H1 (cell line): ENCODE measurements at regions not wholly inside any gene's neighbourhood (a gene's known extent, or its start where the extent isn't known, plus 50 kb on each side); places are given as distances from the start of the nearest gene placed in this dataset.

Source experiments
- CTCF ChIA-PET: fragments of 300-600 bp; sonication (Branson Sonifier 250); formaldehyde crosslinking; loops from one replicate; lab custom pipeline; 2021; ENCODE audit not compliant: partially characterized antibody; lab: Charles Lee
- POLR2A ChIA-PET: fragments of 300-600 bp; sonication (Branson Sonifier 250); formaldehyde crosslinking; loops from one replicate; lab custom pipeline; 2021; ENCODE audit warnings: inconsistent platforms; ENCODE audit not compliant: partially characterized antibody; lab: Charles Lee
- DNase-seq, 2 experiments: peaks; one replicate each; pipeline versions ENCODE4 v3.0.0 to v3.0.0-alpha.2; 2010 to 2022; ENCODE audit warnings: low spot score in 2 of 2, low read depth in 1 of 2, mixed read lengths in 1 of 2
- FAIRE-seq: peaks from 2 replicates; lab custom pipeline; 2011; peaks lifted over from hg19 to GRCh38; lab: Jason Lieb, UNC
- H2AFZ ChIP-seq: 2 replicates; pipeline ENCODE4 v1.8.1; 2012; ENCODE audit warnings: low read length, inconsistent platforms
- H2AK5ac ChIP-seq: 2 replicates; pipeline ENCODE4 v1.6.1; 2013; ENCODE audit warnings: low read depth, low read length
- H2BK120ac ChIP-seq: replicated peaks from 2 replicates; pipeline ENCODE3; 2013; ENCODE audit warnings: low read depth, low read length, inconsistent platforms
- H2BK12ac ChIP-seq: 2 replicates; pipeline ENCODE4 v1.6.1; 2013; ENCODE audit warnings: low read depth, low read length
- H2BK15ac ChIP-seq: 2 replicates; pipeline ENCODE4 v1.6.1; 2013; ENCODE audit warnings: low read length
- H2BK20ac ChIP-seq: 2 replicates; pipeline ENCODE4 v1.6.1; 2013; ENCODE audit warnings: low read length
- H2BK5ac ChIP-seq: 2 replicates; pipeline ENCODE4 v1.6.1; 2013; ENCODE audit warnings: low read depth, low read length
- H3K14ac ChIP-seq: 2 replicates; pipeline ENCODE4 v1.6.1; 2013; ENCODE audit warnings: inconsistent platforms; ENCODE audit not compliant: insufficient read length
- H3K18ac ChIP-seq: 2 replicates; pipeline ENCODE4 v1.6.1; 2013; ENCODE audit warnings: low read length; ENCODE audit errors: extremely low read depth
- H3K23ac ChIP-seq: 2 replicates; pipeline ENCODE4 v1.6.1; 2013; ENCODE audit warnings: inconsistent platforms; ENCODE audit not compliant: insufficient read length
- H3K23me2 ChIP-seq: 2 replicates; pipeline ENCODE4 v1.6.1; 2013; ENCODE audit warnings: low read depth, low read length
- H3K27ac ChIP-seq: 2 replicates; pipeline ENCODE4 v1.6.1; 2011; ENCODE audit warnings: low read depth, low read length, inconsistent platforms
- H3K27me3 ChIP-seq, 4 experiments: replicated peaks in 1 of 4; 1 replicate in 1 of 4; 2 replicates in 3 of 4; pipeline versions ENCODE4 v1.6.1 to v1.8.1; 2011 to 2013; ENCODE audit warnings: low read length in 3 of 4, mild to moderate bottlenecking in 3 of 4, inconsistent platforms in 2 of 4, mixed read lengths in 2 of 4, moderate library complexity in 1 of 4; ENCODE audit not compliant: control insufficient read depth in 3 of 4, insufficient read depth in 3 of 4; ENCODE audit errors: extremely low read depth in 1 of 4
- H3K36me3 ChIP-seq, 4 experiments: 2 replicates each; pipeline versions ENCODE4 v1.6.1 to v1.8.1; 2011 to 2013; ENCODE audit warnings: mild to moderate bottlenecking in 4 of 4, low read length in 3 of 4, moderate library complexity in 2 of 4, control low read depth in 1 of 4, inconsistent platforms in 1 of 4; ENCODE audit not compliant: insufficient read depth in 4 of 4, control insufficient read depth in 2 of 4
- H3K4ac ChIP-seq: replicated peaks from 2 replicates; pipeline ENCODE3; 2013; ENCODE audit warnings: low read length, low read depth, mixed read lengths, inconsistent platforms; ENCODE audit not compliant: insufficient read length
- H3K4me1 ChIP-seq, 4 experiments: replicated peaks in 1 of 4; 1 replicate in 1 of 4; 2 replicates in 3 of 4; pipeline versions ENCODE4 v1.6.1 to v1.8.1; 2011 to 2013; ENCODE audit warnings: low read length in 3 of 4, inconsistent platforms in 2 of 4, mixed read lengths in 1 of 4; ENCODE audit not compliant: insufficient read depth in 4 of 4, control insufficient read depth in 3 of 4
- H3K4me2 ChIP-seq, 2 experiments: 2 replicates each; pipeline versions ENCODE4 v1.6.1 to v1.8.1; 2011 to 2013; ENCODE audit warnings: low read depth in 2 of 2, low read length in 2 of 2, control low read depth in 1 of 2, inconsistent platforms in 1 of 2, mild to moderate bottlenecking in 1 of 2; ENCODE audit not compliant: insufficient read depth in 1 of 2
- H3K4me3 ChIP-seq, 4 experiments: fragments of 200-600, 300-600 bp in 1 of 4; sonication (generic), shearing (Covaris generic), sonication (Bioruptor Twin) in 1 of 4; 2 replicates each; pipeline versions ENCODE4 v1.5.1 to v1.8.1; 2011 to 2016; ENCODE audit warnings: low read length in 4 of 4, low read depth in 3 of 4, control low read depth in 2 of 4, inconsistent platforms in 2 of 4, mild to moderate bottlenecking in 2 of 4, mixed read lengths in 1 of 4, moderate library complexity in 1 of 4; ENCODE audit not compliant: insufficient read depth in 2 of 4; ENCODE audit errors: extremely low read depth in 1 of 4
- H3K56ac ChIP-seq: replicated peaks from 2 replicates; pipeline ENCODE3; 2013; ENCODE audit warnings: low read depth, mild to moderate bottlenecking, mixed read lengths, low read length, inconsistent platforms; ENCODE audit not compliant: insufficient read length
- H3K79me1 ChIP-seq: 2 replicates; pipeline ENCODE4 v1.6.1; 2013; ENCODE audit warnings: low read depth, low read length, control low read depth
- H3K79me2 ChIP-seq, 2 experiments: 2 replicates each; pipeline versions ENCODE4 v1.6.1 to v1.8.1; 2012 to 2013; ENCODE audit warnings: low read length in 2 of 2, mild to moderate bottlenecking in 2 of 2, inconsistent platforms in 1 of 2; ENCODE audit not compliant: insufficient read depth in 2 of 2, control insufficient read depth in 1 of 2
- H3K9ac ChIP-seq, 4 experiments: replicated peaks in 1 of 4; 1 replicate in 1 of 4; 2 replicates in 3 of 4; pipeline versions ENCODE4 v1.6.1 to v1.8.1; 2011 to 2013; ENCODE audit warnings: low read depth in 3 of 4, low read length in 3 of 4, control low read depth in 2 of 4, mild to moderate bottlenecking in 2 of 4, moderate library complexity in 2 of 4, inconsistent platforms in 1 of 4; ENCODE audit errors: extremely low read depth in 1 of 4
- H3K9me3 ChIP-seq, 2 experiments: 2 replicates each; pipeline versions ENCODE4 v1.6.1 to v1.8.1; 2012 to 2013; ENCODE audit warnings: mild to moderate bottlenecking in 2 of 2, moderate library complexity in 2 of 2, control low read depth in 1 of 2, inconsistent platforms in 1 of 2, low read depth in 1 of 2, low read length in 1 of 2, mixed read lengths in 1 of 2; ENCODE audit not compliant: insufficient read depth in 2 of 2
- H4K20me1 ChIP-seq, 2 experiments: replicated peaks in 1 of 2; 2 replicates each; pipeline versions ENCODE3 to v1.8.1; 2011 to 2013; ENCODE audit warnings: inconsistent platforms in 2 of 2, low read length in 2 of 2, mild to moderate bottlenecking in 1 of 2; ENCODE audit not compliant: insufficient read depth in 2 of 2, control insufficient read depth in 1 of 2
- H4K5ac ChIP-seq: 2 replicates; pipeline ENCODE4 v1.6.1; 2013; ENCODE audit warnings: low read length, low read depth, mixed read lengths, inconsistent platforms; ENCODE audit not compliant: insufficient read length
- H4K8ac ChIP-seq: 2 replicates; pipeline ENCODE4 v1.8.0; 2013; ENCODE audit warnings: mild to moderate bottlenecking, moderate library complexity, low read length, inconsistent platforms; ENCODE audit not compliant: insufficient read depth; ENCODE audit errors: extremely low read depth
- H4K91ac ChIP-seq: replicated peaks from 2 replicates; pipeline ENCODE3; 2013; ENCODE audit warnings: low read length, mixed read lengths, inconsistent platforms; ENCODE audit not compliant: insufficient read length
- ATF3 ChIP-seq: IDR thresholded peaks from 2 replicates; pipeline ENCODE4 v1.6.1; 2011; ENCODE audit warnings: low read depth, mild to moderate bottlenecking, low read length; ENCODE audit not compliant: insufficient read depth
- CBX5 ChIP-seq: fragments of 300-800, 300-1000 bp; sonication (generic); IDR thresholded peaks from 2 replicates; pipeline ENCODE4 v1.7.1; 2016; ENCODE audit warnings: antibody characterized with exemption, low read length, low read depth
- CHD1 ChIP-seq: IDR thresholded peaks from 2 replicates; pipeline ENCODE4 v1.6.1; 2012; ENCODE audit warnings: low read depth, low read length, improper control_type of control experiment
- CREB1 ChIP-seq: IDR thresholded peaks from 2 replicates; pipeline ENCODE4 v1.6.1; 2012; ENCODE audit warnings: inconsistent platforms
- FOSL1 ChIP-seq: IDR thresholded peaks from 2 replicates; pipeline ENCODE4 v1.6.1; 2011; ENCODE audit warnings: mild to moderate bottlenecking, low read depth, low read length, moderate library complexity; ENCODE audit not compliant: insufficient read depth
- JUND ChIP-seq: IDR thresholded peaks from 2 replicates; pipeline ENCODE4 v1.6.1; 2011; ENCODE audit warnings: mild to moderate bottlenecking, improper control_type of control experiment, low read length
- MAX ChIP-seq: IDR thresholded peaks from 2 replicates; pipeline ENCODE4 v1.6.1; 2012; ENCODE audit warnings: inconsistent platforms
- POLR2A ChIP-seq, 2 experiments: IDR thresholded peaks; 1 replicate in 1 of 2; 2 replicates in 1 of 2; pipeline ENCODE4 v1.6.1; 2011; ENCODE audit warnings: low read depth in 2 of 2, low read length in 2 of 2, mild to moderate bottlenecking in 2 of 2; ENCODE audit errors: control extremely low read depth in 1 of 2
- RAD21 ChIP-seq, 2 experiments: IDR thresholded peaks in 1 of 2; conservative IDR thresholded peaks in 1 of 2; 2 replicates each; pipeline ENCODE4 v1.6.1; 2011; ENCODE audit warnings: low read depth in 2 of 2, low read length in 2 of 2, improper control_type of control experiment in 1 of 2, inconsistent platforms in 1 of 2, mild to moderate bottlenecking in 1 of 2, moderate library complexity in 1 of 2
- SIN3A ChIP-seq, 2 experiments: IDR thresholded peaks in 1 of 2; conservative IDR thresholded peaks in 1 of 2; 2 replicates each; pipeline ENCODE4 v1.6.1; 2011 to 2012; ENCODE audit warnings: low read length in 2 of 2, improper control_type of control experiment in 1 of 2, low read depth in 1 of 2, mild to moderate bottlenecking in 1 of 2
- SIX5 ChIP-seq: IDR thresholded peaks from 2 replicates; pipeline ENCODE4 v1.6.1; 2011; ENCODE audit warnings: mild to moderate bottlenecking, low read depth, low read length
- SP1 ChIP-seq: IDR thresholded peaks from 2 replicates; pipeline ENCODE4 v1.6.1; 2011; ENCODE audit warnings: low read depth, low read length
- SP4 ChIP-seq: IDR thresholded peaks from 2 replicates; pipeline ENCODE4 v1.6.1; 2012; ENCODE audit warnings: low read length, inconsistent platforms
- SRF ChIP-seq: IDR thresholded peaks from 2 replicates; pipeline ENCODE4 v1.6.1; 2011; ENCODE audit warnings: mild to moderate bottlenecking, low read depth, low read length, moderate library complexity
- TBP ChIP-seq: IDR thresholded peaks from 2 replicates; pipeline ENCODE4 v1.6.1; 2011; ENCODE audit warnings: low read depth, low read length, improper control_type of control experiment
- ZNF274 ChIP-seq: IDR thresholded peaks from 2 replicates; pipeline ENCODE4 v1.7.0; 2012; ENCODE audit warnings: low read length, borderline replicate concordance; ENCODE audit errors: extremely low read depth
- WGBS, 2 experiments: shearing (Covaris generic) in 1 of 2; methylation state at CpG; one replicate each; pipeline versions ENCODE4 v1.1.6 to v1.1.7; 2013 to 2015; ENCODE audit warnings: low lambda C conversion rate in 2 of 2, mixed read lengths in 2 of 2, inconsistent platforms in 1 of 2, low coverage in 1 of 2, missing lambda C conversion rate in 1 of 2; ENCODE audit not compliant: insufficient replicate concordance in 2 of 2, insufficient coverage in 1 of 2, insufficient read length in 1 of 2; ENCODE audit errors: extremely low coverage in 1 of 2, missing lambda C conversion rate in 1 of 2; 5-methylcytosine and 5-hydroxymethylcytosine counted together

DNA sequence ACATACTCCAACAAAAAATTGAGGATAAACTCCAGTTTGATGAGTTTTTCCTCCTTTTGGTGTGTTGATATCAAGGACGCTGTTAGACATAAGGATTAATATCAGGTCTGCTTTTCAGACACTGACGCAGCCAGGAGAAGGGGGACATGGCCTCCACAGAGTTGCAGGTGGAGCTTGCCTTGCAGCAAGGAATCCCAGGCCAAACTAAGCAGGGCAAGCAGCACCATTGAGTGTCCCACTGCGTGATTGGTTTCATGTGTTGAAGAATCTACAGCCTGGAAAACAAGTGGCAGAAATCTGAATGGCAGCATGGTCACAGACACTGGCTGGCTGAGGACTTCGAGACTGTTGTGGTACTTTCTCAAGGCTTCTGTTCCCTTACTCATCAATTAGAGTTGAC lies 777.6 kb downstream of the KCNJ18 start:
- H3K9me3 ChIP-seq = peaks cover 60 to 64% of the 10 kb centered on the region in 2 experiments
- no peaks in the 10 kb centered on the region for H3K4me1 ChIP-seq
- H2BK5ac ChIP-seq = no peak overlapping the region
- H3K4me2 ChIP-seq = no peak overlapping the region
- no peak overlapping the region for H2BK20ac ChIP-seq
- H2BK15ac ChIP-seq = no peak overlapping the region
- no peak for DNase-seq
- no peak overlapping the region for H3K9ac ChIP-seq
- H3K27ac ChIP-seq = no peak overlapping the region
- no peaks in the 10 kb centered on the region for H3K27me3 ChIP-seq
- no peaks in the 10 kb centered on the region for H3K79me1 ChIP-seq
- no peaks in the 10 kb centered on the region for H3K79me2 ChIP-seq
- H3K14ac ChIP-seq = no peak overlapping the region
- POLR2A ChIA-PET = no interaction called here
- H2AFZ ChIP-seq = no peak overlapping the region
- no peak for FAIRE-seq
- H4K8ac ChIP-seq = no peak overlapping the region
- H3K4ac ChIP-seq = no peak overlapping the region
- no peak overlapping the region for H3K23ac ChIP-seq
- WGBS, 2 experiments = 69% methylated on average over 4 of the region's 4 CpGs; no CpG with 5 or more reads in 1 of the 2 experiments
- H3K23me2 ChIP-seq = no peaks in the 10 kb centered on the region
- H2AK5ac ChIP-seq = no peak overlapping the region
- H2BK12ac ChIP-seq = no peak overlapping the region
- no peak overlapping the region for H3K56ac ChIP-seq
- no peak overlapping the region for H3K4me3 ChIP-seq
- no peaks in the 10 kb centered on the region; a peak in 1 of 8 replicates for H3K36me3 ChIP-seq
- no peak overlapping the region for H4K91ac ChIP-seq
- CTCF ChIA-PET = no interaction called here
- H3K18ac ChIP-seq = no peak overlapping the region
- no peaks in the 10 kb centered on the region for H4K20me1 ChIP-seq
- H2BK120ac ChIP-seq = no peak overlapping the region
- H4K5ac ChIP-seq = no peak overlapping the region
- TF ChIP-seq ATF3 (no peak), SP1 (no peak), ZNF274 (no peak), TBP (no peak), CREB1 (no peak), MAX (no peak), FOSL1 (no peak), JUND (no peak), CHD1 (no peak), RAD21 (IDR thresholded peaks at IDR 0.05 in 1 of 2, conservative IDR thresholded peaks at IDR 0.05 in 1 of 2; ENCODE audit: low read depth in 2 of 2, low read length in 2 of 2) (no peak), SIX5 (no peak), SIN3A (conservative IDR thresholded peaks at IDR 0.05 in 1 of 2, IDR thresholded peaks at IDR 0.05 in 1 of 2; ENCODE audit: low read depth in 1 of 2, low read length in 2 of 2) (no peak), SRF (no peak), CBX5 (no peak), POLR2A (IDR thresholded peaks at IDR 0.05; ENCODE audit: control extremely low read depth in 1 of 2, low read depth in 2 of 2, low read length in 2 of 2) (no peak), SP4 (no peak)
